ENCODE measurements at regions not wholly inside any gene's neighbourhood (a gene's known extent, or its start where the extent isn't known, plus 50 kb on each side); places are given as distances from the start of the nearest gene placed in this dataset.

GRCh38 chrX:40371376-40371775 lies 209.4 kb upstream of the ATP6AP2 start (continued):
- TF ChIP-seq HIC2 (CRISPR knock-in tag; IDR thresholded peaks at IDR 0.05; ENCODE audit: low read depth) (no peak), CBX1 (IDR thresholded peaks at IDR 0.05; ENCODE audit: low read depth) (no peak), TFDP1 (CRISPR knock-in tag; IDR thresholded peaks at IDR 0.05; ENCODE audit: borderline replicate concordance) (no peak), MED1 (CRISPR knock-in tag; IDR thresholded peaks at IDR 0.05) (no peak), ARID4A (CRISPR knock-in tag; IDR thresholded peaks at IDR 0.05; ENCODE audit: borderline replicate concordance) (no peak)

GRCh38 chrX:40368611-40369061 lies 212.1 kb upstream of the ATP6AP2 start:
- POLR2A ChIA-PET: no interaction called here
- Histone ChIP-seq H3K27me3 (ENCODE audit: control insufficient read depth in 1 of 2, insufficient read depth in 2 of 2, low read length in 2 of 2) (no peaks in the 10 kb centered on the region), H3K36me3 (replicated peaks in 1 of 2; ENCODE audit: control insufficient read depth in 1 of 2, insufficient read depth in 2 of 2, low read length in 2 of 2) (no peaks in the 10 kb centered on the region), H4K20me1 (ENCODE audit: insufficient read depth, low read length) (no peaks in the 10 kb centered on the region), H3K4me1 (ENCODE audit: insufficient read depth, low read length) (no peaks in the 10 kb centered on the region), H3K9me3 (ENCODE audit: low read length) (no peaks in the 10 kb centered on the region), H3K4me3 (replicated peaks in 1 of 3; ENCODE audit: insufficient read depth in 1 of 3, low read depth in 2 of 3, low read length in 3 of 3) (no peak overlapping the region), H2AFZ (ENCODE audit: low read length) (no peak overlapping the region), H3K79me2 (ENCODE audit: insufficient read depth, low read length) (no peaks in the 10 kb centered on the region), H3K27ac (ENCODE audit: extremely low read length, insufficient read depth, low read length) (no peak overlapping the region), H3K4me2 (ENCODE audit: low read depth, low read length) (no peak overlapping the region), H3K9ac (ENCODE audit: insufficient read depth, low read depth, low read length) (no peak overlapping the region)
- BruUV-seq (replicated peaks): no TSS peak
- in situ Hi-C loops (cut with HindIII; ENCODE audit: extremely low pct_ligation_motif_present, low pct_unique_long_range_greater_than_20kb): no loop called here
- ATAC-seq: no peak
- FAIRE-seq: no peak
- intact Hi-C loops (cut with micrococcal nuclease; ENCODE audit: unreplicated experiment): no loop called here
- CTCF ChIA-PET (ENCODE audit: low intra/inter-chr PET ratio, low total read pairs): no interaction called here
- 25% methylated on average over 2 of the region's 6 CpGs for WGBS (ENCODE audit: low lambda C conversion rate)
- DNase-seq (ENCODE audit: low spot score): no peak
- no peak for TF ChIP-seq ZNF674 (CRISPR knock-in tag; IDR thresholded peaks at IDR 0.05; ENCODE audit: low read depth)
- TF ChIP-seq ZBTB4 (CRISPR knock-in tag; IDR thresholded peaks at IDR 0.05; ENCODE audit: borderline replicate concordance): no peak
- TF ChIP-seq MLXIP (CRISPR knock-in tag; IDR thresholded peaks at IDR 0.05; ENCODE audit: borderline replicate concordance): no peak
- no peak for TF ChIP-seq ZNF337 (CRISPR knock-in tag; IDR thresholded peaks at IDR 0.05; ENCODE audit: borderline replicate concordance, low read depth)

Data from HepG2 (cell line).